Activated naive CD4-positive, alpha-beta T cell treated with anti-CD3 and anti-CD28 coated beads, Interleukin-2, amount 50 U/mL, for 16 hours (primary cell): ENCODE measurements at regions not wholly inside any gene's neighbourhood (a gene's known extent, or its start where the extent isn't known, plus 50 kb on each side); places are given as distances from the start of the nearest gene placed in this dataset.

Experiments
- DNase-seq: peaks from one replicate; pipeline ENCODE4 v3.0.0-alpha.2; 2020

DNA sequence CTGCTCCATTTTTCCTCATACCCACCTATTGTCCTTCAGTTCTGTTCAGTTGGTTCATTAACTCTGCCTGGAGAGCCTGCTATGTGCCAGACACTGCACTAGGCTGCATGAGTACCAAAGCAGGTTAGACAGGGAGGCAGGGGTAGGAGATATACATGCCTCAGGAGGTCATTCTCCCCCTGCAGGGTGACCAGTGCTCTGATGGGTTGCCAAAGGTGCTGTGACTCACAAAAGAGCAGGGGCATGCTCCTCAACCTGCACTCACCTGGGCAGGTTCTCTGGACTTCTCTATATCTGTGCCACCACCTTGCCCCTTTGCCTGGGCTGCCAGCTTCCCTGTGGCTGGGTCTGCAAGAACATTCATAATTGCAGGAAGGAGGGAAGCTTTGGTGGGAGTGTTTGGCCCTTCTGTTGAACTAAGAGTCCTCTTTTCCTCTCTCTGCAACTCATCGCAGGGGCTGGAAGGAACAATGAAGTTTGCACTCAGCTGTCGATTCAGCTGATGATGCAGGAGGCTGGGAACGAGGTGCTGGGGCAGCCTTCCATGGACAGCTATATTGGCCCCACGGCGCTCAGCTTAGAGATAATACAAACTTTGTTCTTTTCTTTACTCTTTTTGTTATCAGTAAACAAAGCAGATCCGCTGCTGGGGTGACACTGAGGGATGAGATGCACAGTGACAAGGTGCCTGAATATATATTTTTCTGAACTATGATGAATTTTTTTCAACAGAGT is 356.4 kb upstream of the PLXNA2 start:
- DNase-seq = no peak

DNA sequence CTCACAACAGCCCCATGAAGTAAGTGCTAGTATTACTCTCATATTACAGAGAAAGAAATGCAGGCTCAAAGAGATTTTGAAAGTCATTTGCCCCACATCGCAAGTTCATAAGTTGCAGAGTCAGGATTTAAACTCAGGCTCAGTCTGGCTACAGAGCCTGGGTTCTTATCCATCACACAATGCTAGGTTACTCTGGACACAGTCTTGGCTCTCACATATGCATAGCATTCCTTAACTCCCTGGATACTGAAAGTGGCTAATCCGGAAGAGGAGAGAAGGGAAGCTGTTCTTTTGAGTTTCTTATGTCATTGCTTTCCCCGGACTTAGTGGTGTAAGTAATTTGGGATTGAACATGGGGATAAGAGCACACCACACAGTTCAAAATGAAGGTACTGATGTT is 357.4 kb upstream of the PLXNA2 start:
- no peak for DNase-seq

DNA sequence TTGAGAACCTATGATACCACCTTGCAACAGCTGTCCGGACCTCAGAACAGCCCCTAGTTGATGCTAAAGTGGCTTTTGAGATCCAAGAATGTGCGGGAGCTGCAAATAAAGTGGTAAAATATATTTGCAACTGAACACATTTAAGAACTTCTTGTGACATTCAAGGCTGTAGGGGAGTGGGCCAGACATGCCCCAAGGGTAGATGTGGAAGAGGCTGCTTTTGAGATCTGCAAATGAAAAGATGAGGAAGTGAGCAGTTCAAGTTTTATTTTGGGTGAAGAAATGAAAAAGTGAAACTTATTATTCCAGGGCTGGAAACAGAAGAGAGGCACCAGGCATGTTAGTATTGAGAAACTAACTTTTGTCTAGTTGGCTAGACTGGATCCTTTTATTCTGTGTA is 359.5 kb upstream of the PLXNA2 start:
- no peak for DNase-seq

DNA sequence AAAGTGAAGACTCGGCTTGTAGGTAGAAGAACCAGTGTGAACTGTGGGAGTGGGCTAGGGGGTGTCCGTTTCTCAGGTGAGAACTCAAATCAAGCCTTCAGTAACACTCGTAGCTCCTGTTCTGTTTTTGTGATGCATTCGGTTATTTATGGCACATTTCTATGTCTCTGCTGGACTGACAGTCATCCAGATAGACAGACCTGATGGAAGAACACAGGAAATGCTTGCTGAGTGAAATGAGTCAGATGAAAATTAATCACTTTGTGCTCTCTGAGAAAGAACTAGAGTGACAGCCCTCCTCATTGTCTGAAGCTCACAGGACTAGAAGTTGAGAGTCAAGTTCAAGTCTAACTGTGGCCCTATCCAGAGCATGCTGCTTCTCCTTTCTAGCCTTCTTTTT is 360.1 kb upstream of the PLXNA2 start:
- no peak for DNase-seq

DNA sequence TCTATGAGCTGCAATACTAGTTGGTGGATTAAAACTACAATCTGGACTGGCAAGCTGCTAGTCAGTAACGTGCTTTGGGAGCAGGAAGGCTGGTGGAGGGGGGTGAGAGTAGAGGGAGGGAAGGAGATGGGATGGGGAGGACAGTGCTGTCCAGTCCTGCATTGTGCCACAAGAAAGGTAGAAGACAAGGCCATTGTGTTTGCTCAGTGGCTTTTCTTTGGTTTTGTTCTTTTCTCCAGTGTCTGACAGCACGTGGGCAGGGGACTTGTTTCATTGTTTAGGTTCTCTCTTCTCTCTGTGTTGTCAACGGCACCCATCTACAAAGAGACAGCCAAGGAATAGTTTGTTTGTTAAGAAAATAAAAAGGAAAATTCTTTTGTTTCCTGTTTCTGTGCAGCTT is 362.8 kb upstream of the PLXNA2 start:
- no peak for DNase-seq

DNA sequence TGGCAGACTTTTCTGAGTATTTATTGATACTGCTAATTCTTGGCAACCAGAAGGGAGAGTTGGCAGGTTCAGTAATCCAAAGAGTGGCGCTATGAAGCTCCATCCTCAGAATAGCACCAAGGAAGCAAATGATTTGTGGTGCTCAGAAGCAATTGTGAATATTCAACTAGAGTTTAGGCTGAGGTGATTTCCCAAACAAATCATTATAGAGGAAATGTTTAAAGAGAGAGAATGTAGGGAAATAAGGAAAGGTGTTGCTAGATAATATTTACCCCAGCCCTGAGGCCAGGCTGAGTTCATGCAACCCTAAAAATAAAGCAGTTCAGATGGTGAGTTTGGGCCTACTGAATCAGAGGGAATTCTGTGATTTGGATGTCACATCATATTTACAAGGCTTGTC is 363.4 kb upstream of the PLXNA2 start:
- DNase-seq = no peak

DNA sequence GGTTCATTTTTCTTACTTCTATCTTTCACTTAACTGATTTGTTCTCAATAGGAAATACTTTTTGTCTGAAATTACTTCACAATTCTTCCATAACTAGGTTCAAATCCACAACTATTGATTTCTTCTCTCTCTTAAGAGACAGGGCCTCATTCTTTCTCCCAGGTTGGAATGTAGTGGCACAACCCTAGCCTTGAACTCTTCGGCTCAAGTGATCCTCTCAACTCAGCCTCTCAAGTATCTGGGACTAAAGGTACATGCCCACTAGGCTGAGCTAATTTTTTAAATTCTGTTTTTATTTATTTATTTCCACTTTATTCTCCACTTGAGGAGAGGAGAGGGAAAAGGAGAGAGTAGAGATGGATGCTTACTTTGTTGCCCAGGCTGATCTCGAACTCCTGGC is 370.4 kb upstream of the PLXNA2 start:
- DNase-seq = no peak

DNA sequence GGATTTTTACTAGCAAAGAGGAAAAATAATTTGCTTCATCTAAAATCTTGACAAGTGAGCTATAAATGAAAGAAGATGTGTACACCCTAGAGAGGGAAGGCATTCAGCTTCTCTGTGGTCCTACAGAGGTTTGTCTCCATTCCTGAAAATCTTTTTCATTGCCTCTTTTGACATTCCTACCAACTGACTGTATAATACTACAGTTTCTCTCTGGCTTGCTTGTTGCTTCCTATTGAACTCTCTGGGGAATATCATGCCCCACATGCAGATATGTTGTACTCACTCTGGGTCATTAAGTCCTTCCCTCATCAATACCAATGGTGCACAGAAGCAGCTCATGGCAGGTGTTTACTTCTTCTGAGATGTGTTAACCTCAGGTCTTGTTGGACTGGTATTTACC is 371.2 kb upstream of the PLXNA2 start:
- no peak for DNase-seq

DNA sequence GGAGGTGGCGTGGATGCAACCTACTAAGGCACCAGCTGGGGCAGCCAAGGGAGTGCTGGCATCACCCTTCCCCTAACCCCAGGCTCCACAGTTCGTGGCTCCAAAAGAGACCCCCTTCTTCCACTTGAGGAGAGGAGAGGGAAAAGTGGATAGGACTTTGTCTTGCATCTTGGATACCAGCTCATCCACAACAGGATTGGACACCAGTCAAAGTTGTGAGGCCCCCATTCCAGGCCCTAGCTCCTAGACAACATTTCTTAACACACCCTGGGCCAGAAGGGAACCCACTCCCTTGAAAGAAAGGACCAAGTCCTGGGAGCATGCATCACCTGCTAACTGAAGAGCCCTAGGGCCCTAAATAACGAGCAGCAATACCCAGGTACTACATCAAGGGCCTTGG is 372.6 kb upstream of the PLXNA2 start:
- no peak for DNase-seq

DNA sequence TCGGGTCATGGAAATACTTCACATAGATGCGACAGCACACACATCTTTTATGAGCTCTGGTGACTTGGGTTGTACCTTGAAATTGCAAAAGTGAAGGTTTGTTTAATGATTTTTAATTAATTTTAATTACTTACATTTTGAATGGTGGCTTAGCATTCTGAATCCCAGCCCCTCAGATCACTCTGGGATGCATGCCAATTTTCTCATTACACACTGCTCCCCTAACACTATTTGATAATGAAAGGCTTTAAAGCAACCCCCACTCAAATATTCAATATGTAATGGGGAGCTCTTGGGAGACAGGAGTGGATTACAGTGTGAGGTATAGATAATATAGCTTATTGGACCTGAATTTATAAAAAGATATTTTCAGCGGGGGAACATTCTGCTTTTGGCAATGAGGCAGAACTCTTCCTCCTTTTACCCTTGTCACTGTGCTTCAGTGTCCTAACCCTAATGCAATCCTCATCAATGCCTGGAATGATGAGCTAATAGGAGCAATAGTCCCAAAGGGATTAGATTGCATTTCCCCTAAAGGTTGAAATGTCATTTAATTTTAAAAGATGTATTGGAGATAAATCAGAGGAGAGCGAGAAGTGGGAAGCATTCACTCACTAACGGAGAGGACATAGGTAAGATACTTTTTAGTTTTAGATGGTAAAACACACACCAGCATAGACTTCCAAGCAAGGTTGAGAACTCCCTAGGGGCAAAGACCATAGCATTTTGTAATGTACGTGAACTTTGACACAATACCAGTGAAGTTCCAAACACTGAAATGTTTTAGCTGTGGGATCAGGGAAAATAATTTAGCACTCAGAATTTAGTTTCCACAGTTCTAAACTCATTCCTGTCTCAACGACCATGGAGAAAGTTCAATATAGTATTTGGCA is 384.1 kb upstream of the PLXNA2 start:
- no peak for DNase-seq

DNA sequence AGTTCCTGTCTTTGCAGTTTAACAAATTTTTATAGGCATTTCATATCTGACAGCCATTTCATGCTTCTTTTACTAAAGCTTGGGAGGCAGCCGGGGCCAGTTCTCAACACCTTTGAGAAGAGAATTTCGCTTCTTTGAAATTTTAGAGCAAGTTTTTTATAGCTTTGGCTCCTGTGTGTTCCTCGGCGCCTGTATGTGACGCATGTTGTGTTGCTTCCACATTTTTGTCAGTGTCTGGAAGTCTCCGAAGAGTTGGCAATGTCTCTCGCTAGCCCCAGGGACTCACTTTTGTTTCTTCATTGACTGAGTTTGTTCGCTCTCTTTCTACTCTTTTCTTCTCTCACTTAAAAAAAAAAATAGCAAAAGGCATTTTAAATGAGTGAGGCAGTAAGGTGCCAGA is 386.9 kb upstream of the PLXNA2 start:
- no peak for DNase-seq

DNA sequence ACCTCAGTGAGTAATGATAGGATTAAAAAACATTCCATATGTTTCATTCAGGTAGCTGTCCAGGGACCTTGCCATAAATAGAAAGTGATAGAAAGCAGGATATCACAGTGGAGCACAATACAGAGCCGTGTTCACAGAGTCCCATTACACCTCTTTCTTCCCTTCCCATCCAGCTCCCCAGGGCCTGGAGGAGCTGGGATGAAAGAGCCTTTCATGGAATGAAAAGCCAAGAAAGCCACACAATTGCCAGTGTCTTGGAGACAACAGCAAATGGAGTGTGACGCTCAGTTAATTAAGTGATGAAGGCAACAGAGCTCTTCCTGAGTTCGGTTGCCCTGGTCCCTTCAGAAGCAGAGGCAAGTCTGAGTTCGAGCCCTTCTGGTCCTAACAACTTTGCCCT is 387.3 kb upstream of the PLXNA2 start:
- DNase-seq = no peak

DNA sequence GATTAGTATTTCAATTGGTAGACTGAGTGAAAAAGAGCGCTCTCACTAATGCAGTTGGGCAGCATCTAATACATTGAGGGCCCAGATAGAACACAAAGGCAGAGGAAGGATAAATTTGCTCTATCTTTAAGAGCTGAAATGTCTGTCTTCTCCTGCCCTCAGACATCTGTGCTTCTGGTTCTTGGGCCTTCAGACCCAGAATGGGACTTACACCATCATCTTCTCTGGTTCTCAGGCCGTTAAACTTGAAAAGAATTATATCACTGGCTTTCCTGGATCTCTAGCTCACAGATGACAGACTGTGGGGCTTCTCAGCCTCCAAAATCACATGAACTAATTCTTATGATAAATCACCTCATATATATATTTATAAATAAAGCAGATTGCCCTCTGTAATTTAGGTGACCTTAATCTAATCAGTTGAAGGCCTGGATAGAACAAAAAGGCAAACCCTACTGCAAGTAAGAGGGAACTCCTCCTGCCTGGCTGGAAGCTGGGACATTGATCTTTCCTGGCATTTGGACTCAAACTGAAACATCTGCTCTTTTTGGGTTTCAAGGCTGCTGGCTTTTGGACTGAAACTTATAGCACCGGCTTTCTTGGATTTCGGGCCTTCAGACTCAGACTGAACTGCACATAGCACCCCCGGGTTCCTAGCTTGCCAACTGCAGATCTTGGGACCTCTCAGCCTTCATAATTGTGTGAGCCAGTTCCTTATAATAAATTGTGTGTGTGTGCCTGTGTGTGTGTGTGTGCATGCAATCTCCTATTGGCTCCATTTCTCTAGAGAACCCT is 390.4 kb upstream of the PLXNA2 start:
- DNase-seq = no peak

DNA sequence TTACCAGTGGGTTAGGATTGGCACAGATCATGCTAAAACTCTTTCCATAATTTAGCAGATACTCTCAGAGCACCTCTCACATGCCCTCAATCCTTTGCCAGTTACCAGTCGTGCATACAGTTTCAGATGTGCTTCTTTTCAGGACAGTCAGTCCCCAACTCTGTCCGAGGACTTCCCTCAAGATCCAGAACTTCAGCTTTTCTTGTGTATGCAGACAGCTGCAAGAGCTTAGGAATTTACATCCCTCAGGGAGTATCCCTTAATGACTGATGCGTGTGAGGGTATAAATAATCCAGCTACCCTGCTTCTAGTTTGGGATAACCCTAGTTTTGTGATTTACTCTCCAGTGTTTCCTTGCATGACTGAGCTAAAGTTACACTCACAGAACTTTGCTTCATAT is 393.0 kb upstream of the PLXNA2 start:
- DNase-seq = no peak

DNA sequence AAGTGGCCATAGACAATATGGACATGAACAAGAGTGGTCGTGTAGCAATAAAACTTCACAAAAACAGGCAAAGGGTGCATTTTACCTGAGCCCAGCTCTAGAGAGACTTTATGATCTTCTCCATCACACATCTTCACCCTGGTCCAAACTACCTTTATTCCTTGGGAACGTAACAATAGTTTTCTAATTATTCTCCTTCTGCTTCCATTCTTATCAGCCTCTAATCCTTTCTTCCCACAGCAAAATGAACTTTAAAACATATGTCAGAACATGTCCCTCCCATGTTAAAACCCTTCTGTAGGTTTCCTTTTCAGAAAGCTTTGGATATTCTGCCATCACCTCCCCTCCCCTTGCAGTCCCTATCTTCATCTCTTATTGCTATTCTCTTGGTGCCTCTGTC is 395.2 kb upstream of the PLXNA2 start:
- no peak for DNase-seq

DNA sequence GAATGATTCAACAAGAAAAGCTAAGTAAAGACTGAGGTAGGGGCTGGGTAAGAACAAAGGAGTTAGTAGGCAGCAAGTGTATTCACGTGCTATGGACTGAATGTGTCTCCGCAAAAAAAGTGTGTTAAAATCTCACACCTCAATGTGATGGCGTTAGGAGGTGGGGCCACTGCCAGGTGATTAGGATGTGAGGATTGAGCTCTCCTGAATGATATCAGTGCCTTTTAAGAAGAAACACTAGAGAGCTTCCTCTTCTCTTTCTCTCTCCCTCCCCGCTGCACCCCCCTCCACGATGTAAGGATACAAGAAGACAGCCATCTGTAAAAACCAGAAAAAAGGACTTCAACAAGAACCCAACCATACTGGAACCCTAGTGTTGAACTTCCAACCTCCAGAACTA is 396.1 kb upstream of the PLXNA2 start:
- DNase-seq = no peak

DNA sequence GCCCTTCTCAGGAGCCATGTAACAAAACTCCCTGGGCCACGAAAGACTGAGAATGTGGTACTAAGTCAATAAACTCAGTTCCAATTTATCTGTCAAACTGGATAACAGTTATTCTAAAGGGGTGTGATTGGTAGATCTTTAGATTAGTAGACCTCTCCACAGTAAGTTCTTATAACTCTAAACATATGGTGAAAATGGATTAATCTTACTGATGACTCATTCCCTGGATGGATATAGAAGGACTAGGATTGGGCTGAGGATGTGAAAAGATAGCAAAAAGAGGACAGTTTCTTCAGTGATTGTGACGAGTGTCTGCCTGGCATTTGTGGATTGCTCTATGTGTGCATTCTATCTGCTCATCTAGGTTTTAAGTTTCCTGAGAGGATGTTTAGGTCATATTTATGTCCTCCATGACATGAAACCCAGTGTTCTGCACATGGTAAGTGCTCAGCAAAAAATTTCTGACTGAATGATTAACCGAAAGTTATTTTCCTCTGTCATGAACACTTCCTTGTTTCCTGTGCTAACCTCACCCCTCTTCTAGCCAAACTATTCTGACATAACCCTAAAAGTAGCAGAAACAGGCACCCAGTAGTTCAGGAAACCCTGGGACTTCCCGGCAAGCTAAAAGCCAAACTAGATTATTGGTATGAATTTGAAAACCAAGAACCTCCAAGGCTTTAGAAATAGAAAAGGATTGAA is 397.5 kb upstream of the PLXNA2 start:
- no peak for DNase-seq

DNA sequence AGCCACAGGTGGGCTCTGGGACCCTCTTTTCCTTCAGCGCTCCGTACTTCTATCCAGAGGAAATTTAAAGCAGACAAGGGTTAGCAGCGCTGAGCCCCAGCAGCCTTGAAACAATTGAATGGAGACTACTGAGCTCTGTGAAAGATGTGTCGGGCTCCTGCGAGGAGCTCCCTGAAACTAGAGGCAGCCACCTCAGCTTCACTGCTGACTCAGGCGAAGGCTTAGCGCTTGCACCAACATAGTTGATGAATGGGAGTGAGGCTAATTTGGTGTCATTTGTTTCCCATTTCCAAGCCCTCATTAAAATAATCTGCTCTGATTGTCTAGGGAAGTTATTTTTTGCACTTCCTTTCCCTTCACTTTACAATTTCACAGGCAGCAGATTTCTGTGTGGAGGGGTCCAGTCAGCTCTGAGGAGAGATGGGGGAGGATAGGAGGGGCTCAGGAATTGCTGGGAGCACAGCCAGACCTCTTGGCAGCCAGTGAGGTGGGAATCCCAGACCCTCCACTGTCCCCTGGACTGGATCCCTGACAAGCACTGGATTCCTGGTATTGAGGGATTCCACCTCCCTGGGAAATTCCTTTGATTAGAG is 398.9 kb upstream of the PLXNA2 start:
- DNase-seq = no peak

DNA sequence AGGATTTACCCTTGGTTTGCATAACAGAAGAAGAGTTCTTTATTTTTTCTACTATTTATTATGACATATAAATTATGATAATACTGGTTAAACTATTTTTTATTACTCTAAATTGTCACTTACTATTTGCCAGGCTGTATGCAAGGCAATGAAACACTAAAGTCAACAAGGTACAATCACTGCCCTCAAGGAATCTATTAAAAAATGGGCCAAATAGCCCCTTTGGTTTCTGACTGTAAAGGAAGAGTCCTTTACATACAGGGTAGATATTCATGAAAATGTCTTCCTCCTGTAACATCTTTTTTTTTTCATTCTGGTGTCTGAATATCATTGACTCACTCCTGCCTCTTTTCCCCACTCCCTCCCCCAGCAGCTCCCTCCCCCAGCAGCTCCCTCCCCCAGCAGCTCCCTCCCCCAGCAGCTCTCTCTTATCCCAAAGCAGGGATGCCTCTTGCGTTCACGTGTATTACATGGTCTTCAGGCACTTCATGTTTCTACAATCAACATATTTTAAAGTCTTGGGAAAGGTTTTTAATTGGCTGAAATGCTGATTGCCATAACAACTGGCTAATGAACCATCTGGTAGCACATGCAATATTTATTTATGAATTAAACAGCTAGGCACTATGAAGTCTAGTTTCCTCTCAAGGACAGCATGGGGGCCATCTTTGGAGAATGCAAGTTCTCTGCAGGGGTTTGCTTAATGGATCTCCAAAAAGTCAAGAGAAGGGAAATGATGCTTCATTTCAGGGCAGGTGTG is 400.4 kb upstream of the PLXNA2 start:
- DNase-seq = no peak

DNA sequence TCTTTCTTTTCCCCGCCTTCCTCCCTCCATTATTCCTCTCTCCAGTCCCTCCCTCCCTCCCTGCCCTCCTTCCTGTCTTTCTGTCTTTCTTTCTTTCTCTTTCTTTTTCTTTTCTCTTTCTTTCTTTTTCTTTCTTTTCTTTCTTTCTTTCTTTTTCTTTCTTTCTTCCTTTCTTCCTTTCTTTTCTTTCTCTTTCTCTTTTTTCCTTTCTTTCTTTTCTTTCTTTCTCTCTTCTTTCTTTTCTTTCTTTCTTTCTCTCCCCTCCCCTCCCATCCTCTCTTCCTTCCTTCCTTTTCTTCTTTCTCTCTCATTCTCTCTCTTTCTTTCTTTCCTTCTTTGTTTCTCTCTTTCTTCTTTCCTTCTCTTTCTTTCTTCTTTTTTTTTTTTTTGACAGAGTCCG is 402.2 kb upstream of the PLXNA2 start:
- DNase-seq = no peak

DNA sequence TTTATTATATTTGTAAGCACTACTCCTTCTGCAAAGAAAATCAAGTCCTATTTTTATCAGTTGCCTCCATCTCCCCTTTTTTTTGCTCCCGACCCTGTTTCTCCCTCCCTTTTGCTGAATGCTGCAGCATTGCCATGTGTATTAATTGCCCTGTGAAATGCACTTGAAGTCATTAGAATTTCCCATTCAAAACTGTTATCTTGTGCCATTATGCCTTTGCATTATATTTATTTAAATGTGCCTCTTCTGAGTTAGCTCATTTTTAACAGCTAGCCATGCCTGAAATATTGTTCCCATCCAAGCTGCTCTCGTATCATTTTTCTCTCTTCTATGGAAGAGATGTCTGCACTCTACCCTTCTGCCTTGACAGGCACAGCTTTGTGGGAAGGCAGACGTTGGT is 404.0 kb upstream of the PLXNA2 start:
- no peak for DNase-seq
